A673 (cell line): ENCODE measurements at regions not wholly inside any gene's neighbourhood (a gene's known extent, or its start where the extent isn't known, plus 50 kb on each side); places are given as distances from the start of the nearest gene placed in this dataset.

Source experiments
- BruUV-seq: library from RNA; stranded (reverse); fragments of 400-500 nt; replicated peaks from 2 replicates; lab custom pipeline; 2021; lab: Mats Ljungman, UMichigan
- CTCF ChIA-PET: fragments of 300-600 bp; sonication (Branson Sonifier 250); formaldehyde crosslinking; loops from one replicate; lab custom pipeline; 2022; ENCODE audit warnings: antibody characterized with exemption; lab: Charles Lee
- POLR2A ChIA-PET: fragments of 300-600 bp; sonication (Branson Sonifier 250); formaldehyde crosslinking; loops from one replicate; lab custom pipeline; 2022; ENCODE audit warnings: antibody characterized with exemption; ENCODE audit not compliant: low non-redundant PET; lab: Charles Lee
- DNase-seq: peaks from one replicate; pipeline ENCODE4 v3.0.0-alpha.2; 2015; ENCODE audit warnings: low spot score
- H3K27ac ChIP-seq: fragments of 200-600 bp; sonication (generic); 2 replicates; pipeline ENCODE4 v1.5.1; 2016; ENCODE audit warnings: mixed run types, low read depth, mild to moderate bottlenecking, mixed read lengths, antibody characterized with exemption, low read length; ENCODE audit not compliant: poor library complexity, severe bottlenecking
- H3K27me3 ChIP-seq: fragments of 200-600 bp; sonication (generic); replicated peaks from 2 replicates; pipeline ENCODE4 v1.6.1; 2017; ENCODE audit warnings: mixed run types, low read depth, mild to moderate bottlenecking, mixed read lengths, antibody characterized with exemption, low read length; ENCODE audit not compliant: insufficient read depth, poor library complexity
- H3K36me3 ChIP-seq: fragments of 200-600 bp; sonication (generic); 2 replicates; pipeline ENCODE4 v1.6.1; 2016; ENCODE audit warnings: mixed run types, mild to moderate bottlenecking, mixed read lengths, antibody characterized with exemption, low read length; ENCODE audit not compliant: insufficient read depth, poor library complexity, severe bottlenecking
- H3K4me1 ChIP-seq: fragments of 200-600 bp; sonication (generic); 2 replicates; pipeline ENCODE4 v1.6.1; 2017; ENCODE audit warnings: mixed run types, mild to moderate bottlenecking, mixed read lengths, antibody characterized with exemption, low read length; ENCODE audit not compliant: insufficient read depth, poor library complexity, severe bottlenecking
- H3K4me3 ChIP-seq: fragments of 200-600 bp; sonication (generic); 2 replicates; pipeline ENCODE4 v1.5.1; 2016; ENCODE audit warnings: low read depth, mixed run types, mild to moderate bottlenecking, mixed read lengths, low read length; ENCODE audit not compliant: poor library complexity, severe bottlenecking
- H3K9me3 ChIP-seq: fragments of 200-600 bp; sonication (generic); 2 replicates; pipeline ENCODE4 v1.6.1; 2016; ENCODE audit warnings: mixed run types, low read depth, mild to moderate bottlenecking, mixed read lengths, antibody characterized with exemption, low read length; ENCODE audit not compliant: poor library complexity, severe bottlenecking
- CTCF ChIP-seq: fragments of 300-800, 200-600 bp; sonication (generic); conservative IDR thresholded peaks from 2 replicates; pipeline ENCODE4 v1.5.1; 2017; ENCODE audit warnings: low read depth, mild to moderate bottlenecking, antibody characterized with exemption, low read length, moderate library complexity, mixed read lengths
- EZH2 ChIP-seq: fragments of 200-600 bp; sonication (generic); IDR thresholded peaks from 2 replicates; pipeline ENCODE4 v1.6.1; 2017; ENCODE audit warnings: borderline replicate concordance, low read depth, mild to moderate bottlenecking, mixed read lengths, antibody characterized with exemption, low read length; ENCODE audit not compliant: poor library complexity, severe bottlenecking
- intact Hi-C: fragments of 100-400 bp; cut with micrococcal nuclease; formaldehyde crosslinking; loops from one replicate; pipeline ENCODE4 v1.10.0; 2022; ENCODE audit not compliant: unreplicated experiment

- H3K27me3 ChIP-seq = peaks cover 30% of the 10 kb centered on the region
- H3K27ac ChIP-seq = no peak overlapping the region
- no peaks in the 10 kb centered on the region for H3K4me1 ChIP-seq
- H3K4me3 ChIP-seq = no peak overlapping the region
- no peak for DNase-seq
- POLR2A ChIA-PET = no interaction called here
- no TSS peak for BruUV-seq
- CTCF ChIA-PET = no interaction called here
- intact Hi-C loops = no loop called here
- TF ChIP-seq EZH2 = no peak
- H3K9me3 ChIP-seq = no peaks in the 10 kb centered on the region
- no peaks in the 10 kb centered on the region for H3K36me3 ChIP-seq
Observed at GRCh38 chr1:37258068-37258467, 216.3 kb upstream of the ZC3H12A start.

GRCh38 chr1:37259019-37259418, 215.4 kb upstream of the ZC3H12A start:
- intact Hi-C loops = no loop called here
- peaks cover 24% of the 10 kb centered on the region for H3K27me3 ChIP-seq
- no TSS peak for BruUV-seq
- CTCF ChIA-PET = no interaction called here
- H3K27ac ChIP-seq = no peak overlapping the region
- H3K4me3 ChIP-seq = no peak overlapping the region
- POLR2A ChIA-PET = no interaction called here
- H3K9me3 ChIP-seq = no peaks in the 10 kb centered on the region
- no peaks in the 10 kb centered on the region for H3K4me1 ChIP-seq
- H3K36me3 ChIP-seq = no peaks in the 10 kb centered on the region
- DNase-seq = no peak
- no peak for TF ChIP-seq EZH2
- TF ChIP-seq CTCF = no peak

GRCh38 chr1:37261129-37261528, 213.3 kb upstream of the ZC3H12A start:
- Histone ChIP-seq H3K27me3 (peaks cover 15% of the 10 kb centered on the region), H3K36me3 (no peaks in the 10 kb centered on the region), H3K4me1 (no peaks in the 10 kb centered on the region), H3K27ac (no peak overlapping the region), H3K4me3 (no peak overlapping the region), H3K9me3 (no peaks in the 10 kb centered on the region)
- BruUV-seq = no TSS peak
- TF ChIP-seq EZH2 (no peak), CTCF (no peak)
- intact Hi-C loops = no loop called here
- POLR2A ChIA-PET = no interaction called here
- no peak for DNase-seq
- CTCF ChIA-PET = no interaction called here

- BruUV-seq = no TSS peak
- Histone ChIP-seq H3K27me3 (peaks cover 15% of the 10 kb centered on the region), H3K4me1 (no peaks in the 10 kb centered on the region), H3K36me3 (no peaks in the 10 kb centered on the region), H3K9me3 (no peaks in the 10 kb centered on the region), H3K4me3 (no peak overlapping the region), H3K27ac (no peak overlapping the region)
- CTCF ChIA-PET = no interaction called here
- no peak for TF ChIP-seq CTCF
- TF ChIP-seq EZH2 = no peak
- intact Hi-C loops = no loop called here
- no peak for DNase-seq
- POLR2A ChIA-PET = no interaction called here
Observed at GRCh38 chr1:37262439-37263170, 211.8 kb upstream of the ZC3H12A start.
